K562 (cell line): ENCODE measurements at regions not wholly inside any gene's neighbourhood (a gene's known extent, or its start where the extent isn't known, plus 50 kb on each side); places are given as distances from the start of the nearest gene placed in this dataset.

Experiments used
- ATAC-seq: fragments of 200-7000 bp; cut with Tn5 transposase; 3 replicates; pipeline ENCODE4 v1.9.1; 2020; ENCODE audit warnings: moderate library complexity
- BruUV-seq: library from RNA; stranded (reverse); fragments of 400-500 nt; replicated peaks from 2 replicates; lab custom pipeline; 2021; lab: Mats Ljungman, UMichigan
- CTCF ChIA-PET: fragments of 300-600 bp; formaldehyde crosslinking; extraction: SDS; loops from one replicate; lab custom pipeline; 2021; ENCODE audit warnings: low intra/inter-chr PET ratio; lab: Yijun Ruan, JAX
- POLR2A ChIA-PET: fragments of 300-600, 350-650 bp; sonication (Branson Sonifier 250); formaldehyde crosslinking; extraction: SDS; loops from one replicate; lab custom pipeline; 2021; ENCODE audit warnings: antibody characterized with exemption, inconsistent platforms; lab: Yijun Ruan, JAX
- DNase-seq, 4 experiments: peaks; one replicate each; pipeline versions ENCODE4 v3.0.0 to v3.0.0-alpha.2; 2011 to 2018; ENCODE audit warnings: low spot score in 3 of 4, mixed read lengths in 3 of 4; ENCODE audit errors: extremely low read depth in 1 of 4
- FAIRE-seq: peaks from 2 replicates; lab custom pipeline; 2011; peaks lifted over from hg19 to GRCh38; lab: Jason Lieb, UNC
- H2AFZ ChIP-seq: 2 replicates; pipeline ENCODE4 v1.6.0; 2011; ENCODE audit warnings: low read depth, low read length, control low read depth, inconsistent platforms
- H3K27ac ChIP-seq: fragments of 200-600 bp; 3 replicates; pipeline ENCODE4 v1.8.0; 2011; ENCODE audit warnings: low read depth, mild to moderate bottlenecking, control low read depth, inconsistent platforms, low read length, moderate library complexity, mixed read lengths; ENCODE audit errors: extremely low read depth
- H3K27me3 ChIP-seq, 2 experiments: fragments of 300-600 bp in 1 of 2; 2 replicates in 1 of 2; 3 replicates in 1 of 2; pipeline versions ENCODE4 v1.6.0 to v1.8.0; 2011; ENCODE audit warnings: inconsistent platforms in 2 of 2, low read length in 2 of 2, mild to moderate bottlenecking in 1 of 2, mixed read lengths in 1 of 2, moderate library complexity in 1 of 2; ENCODE audit not compliant: control insufficient read depth in 2 of 2, insufficient read depth in 2 of 2
- H3K36me3 ChIP-seq: fragments of 300-600 bp; 3 replicates; pipeline ENCODE4 v1.8.0; 2011; ENCODE audit warnings: mild to moderate bottlenecking, low read length, inconsistent platforms; ENCODE audit not compliant: control insufficient read depth, insufficient read depth
- H3K4me1 ChIP-seq, 2 experiments: fragments of 200-600 bp in 1 of 2; replicated peaks in 1 of 2; 2 replicates in 1 of 2; 3 replicates in 1 of 2; pipeline versions ENCODE4 v1.5.1 to v1.8.0; 2011; ENCODE audit warnings: inconsistent platforms in 2 of 2, low read length in 2 of 2, mild to moderate bottlenecking in 1 of 2, mixed read lengths in 1 of 2, moderate library complexity in 1 of 2; ENCODE audit not compliant: control insufficient read depth in 2 of 2, insufficient read depth in 2 of 2
- H3K4me2 ChIP-seq: 2 replicates; pipeline ENCODE4 v1.6.1; 2011; ENCODE audit warnings: low read length, control low read depth, inconsistent platforms, mixed read lengths; ENCODE audit not compliant: insufficient read depth
- H3K4me3 ChIP-seq: fragments of 200-600 bp; sonication (generic), shearing (Covaris generic); 2 replicates; pipeline ENCODE4 v1.5.1; 2016; ENCODE audit warnings: control low read depth, inconsistent platforms
- H3K79me2 ChIP-seq: fragments of 200-600 bp; 3 replicates; pipeline ENCODE4 v1.8.0; 2011; ENCODE audit warnings: low read length, inconsistent platforms; ENCODE audit not compliant: control insufficient read depth, insufficient read depth
- H3K9ac ChIP-seq, 2 experiments: 2 replicates each; pipeline versions ENCODE4 v1.6.0 to v1.6.1; 2011; ENCODE audit warnings: low read depth in 2 of 2, low read length in 2 of 2, control low read depth in 1 of 2, inconsistent platforms in 1 of 2, mild to moderate bottlenecking in 1 of 2, mixed read lengths in 1 of 2; ENCODE audit not compliant: insufficient read depth in 1 of 2
- H3K9me1 ChIP-seq: one replicate; pipeline ENCODE4 v1.6.0; 2011; ENCODE audit warnings: inconsistent platforms, mild to moderate bottlenecking, low read length, moderate library complexity; ENCODE audit not compliant: control insufficient read depth, insufficient read depth
- H3K9me3 ChIP-seq: replicated peaks from 2 replicates; pipeline ENCODE4 v1.5.1; 2011; ENCODE audit warnings: low read depth, low read length, inconsistent platforms; ENCODE audit not compliant: control insufficient read depth, insufficient read depth
- H4K20me1 ChIP-seq: replicated peaks from 2 replicates; pipeline ENCODE4 v1.6.1; 2011; ENCODE audit warnings: low read length, inconsistent platforms, mixed read lengths; ENCODE audit not compliant: control insufficient read depth, insufficient read depth
- CBFA2T3 ChIP-seq: fragments of 450-650 bp; IDR thresholded peaks from 2 replicates; pipeline ENCODE4 v1.6.1; 2017
- FOXP4 ChIP-seq: sonication (generic); formaldehyde crosslinking; IDR thresholded peaks from 2 replicates; pipeline ENCODE4 v1.8.0; 2022; ENCODE audit warnings: mild to moderate bottlenecking, missing genetic modification reagents, borderline replicate concordance
- HDGF ChIP-seq: fragments of 450-650 bp; IDR thresholded peaks from 2 replicates; pipeline ENCODE4 v1.6.1; 2016
- HIVEP1 ChIP-seq: fragments of 250-450 bp; sonication (Bioruptor Pico); IDR thresholded peaks from 2 replicates; pipeline ENCODE4 v1.4.0; 2020; ENCODE audit warnings: mild to moderate bottlenecking
- ZMIZ1 ChIP-seq, 2 experiments: fragments of 150-350 bp in 1 of 2; IDR thresholded peaks; 2 replicates each; pipeline ENCODE4 v1.6.1; 2012 to 2016; ENCODE audit warnings: low read depth in 2 of 2, low read length in 2 of 2, mild to moderate bottlenecking in 1 of 2, moderate library complexity in 1 of 2
- ZNF280B ChIP-seq: fragments of 250-450 bp; sonication (Bioruptor Pico); IDR thresholded peaks from 2 replicates; pipeline ENCODE4 v1.5.1; 2021; ENCODE audit warnings: mild to moderate bottlenecking
- WGBS: fragments of 100-300 bp; shearing (Covaris generic); methylation state at CpG from one replicate; pipeline ENCODE4 v1.1.6; 2016; ENCODE audit warnings: low coverage, mixed read lengths; ENCODE audit not compliant: insufficient coverage; ENCODE audit errors: missing lambda C conversion rate; 5-methylcytosine and 5-hydroxymethylcytosine counted together
- in situ Hi-C: fragments of 300-500 bp; cut with MboI; formaldehyde crosslinking; loops from 4 replicates; pipeline ENCODE4 v1.15.0; 2018; ENCODE audit warnings: inconsistent platforms, mixed read lengths
- intact Hi-C: fragments of 100-400 bp; cut with micrococcal nuclease; formaldehyde crosslinking; loops from 2 replicates; pipeline ENCODE4 v1.14.2; 2022

- FAIRE-seq (no peak), DNase-seq (no peak)
- BruUV-seq, result no TSS peak
- no peaks in the 10 kb centered on the region for H3K27me3 ChIP-seq
- H2AFZ ChIP-seq, result no peak overlapping the region
- CTCF ChIA-PET, result no interaction called here
- no peaks in the 10 kb centered on the region for H3K79me2 ChIP-seq
- TF ChIP-seq CBFA2T3 (no peak), ZMIZ1 (IDR thresholded peaks at IDR 0.05; ENCODE audit: low read depth in 2 of 2, low read length in 2 of 2) (no peak), HIVEP1 (no peak), HDGF (no peak), FOXP4 (no peak), ZNF280B (CRISPR knock-in tag) (no peak)
- TF ChIP-seq, all 486 proteins: peak for 0
- H3K36me3 ChIP-seq, result no peaks in the 10 kb centered on the region
- H3K9me3 ChIP-seq, result peaks cover 1% of the 10 kb centered on the region; the same call in 1 of the 2 replicates
- no peak overlapping the region for H3K27ac ChIP-seq
- no peak overlapping the region for H3K9ac ChIP-seq
- POLR2A ChIA-PET, result interaction anchor here (0.6 kb wide), 1 partner anchor 302 kb away, joined by 3 read pairs; no protein-coding TSS in a partner anchor
- no peak overlapping the region for H3K4me3 ChIP-seq
- ATAC-seq, result no peak
- in situ Hi-C loops (no loop called here), intact Hi-C loops (no loop called here)
- no peaks in the 10 kb centered on the region for H4K20me1 ChIP-seq
- no peak overlapping the region for H3K4me2 ChIP-seq
- WGBS, result 0% methylated on average over 1 of the region's 1 CpG
- H3K4me1 ChIP-seq, result no peaks in the 10 kb centered on the region
- H3K9me1 ChIP-seq, result no peaks in the 10 kb centered on the region
Measured at GRCh38 chr2:51575181-51575580, 543.2 kb upstream of the NRXN1 start.
